ENCODE measurements at regions not wholly inside any gene's neighbourhood (a gene's known extent, or its start where the extent isn't known, plus 50 kb on each side); places are given as distances from the start of the nearest gene placed in this dataset.

DNA sequence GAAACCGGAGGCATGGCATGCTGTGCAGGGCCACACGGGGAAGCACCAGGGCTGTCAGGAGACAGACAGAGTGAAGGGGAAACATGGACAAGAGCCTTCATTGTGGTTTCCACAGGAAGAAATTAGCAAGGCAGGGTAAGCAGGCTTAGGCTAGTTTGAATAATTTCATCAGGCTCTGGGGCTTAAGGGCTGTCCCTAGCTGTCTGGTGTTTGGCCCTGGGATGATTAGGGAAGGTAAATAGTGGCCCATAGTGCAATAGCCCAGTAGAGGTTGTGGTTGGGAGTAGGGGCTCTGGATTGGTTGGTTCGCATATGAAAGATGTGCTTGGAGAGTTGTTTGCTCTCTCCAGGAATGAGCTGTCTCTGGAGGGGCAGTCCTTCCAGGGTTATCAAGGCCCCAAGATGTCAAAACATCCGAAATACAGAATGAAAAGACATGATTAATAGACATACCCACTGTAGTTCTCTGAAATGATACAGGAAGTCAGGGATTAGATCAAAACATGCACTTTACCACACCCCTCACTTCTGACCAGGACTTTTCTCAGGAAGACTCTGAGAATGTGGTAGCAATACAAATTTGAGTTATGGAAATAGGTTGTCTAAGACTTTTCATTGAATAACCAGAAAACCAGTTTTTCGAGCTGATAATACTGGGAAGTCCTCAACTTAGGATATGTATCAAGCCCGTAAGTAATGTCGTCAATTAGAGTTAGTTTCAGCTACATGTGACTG lies 224.9 kb upstream of the NFE2L3 start:
- CTCF ChIA-PET, result interaction anchor here (1.0 kb wide), 1 partner anchor 20 kb away, joined by 3 read pairs; no protein-coding TSS in a partner anchor

More for the DNA sequence above, 224.9 kb upstream of the NFE2L3 start:
- Histone ChIP-seq H3K27ac (ENCODE audit: insufficient read depth, low read depth, low read length) (no peak overlapping the region), H3K4me1 (ENCODE audit: control insufficient read depth, extremely low read depth, insufficient read depth, low read length) (no peaks in the 10 kb centered on the region), H3K27me3 (ENCODE audit: control insufficient read depth in 2 of 2, insufficient read depth in 2 of 2, low read length in 2 of 2) (peaks cover 0 to 2% of the 10 kb centered on the region in 2 experiments), H4K20me1 (replicated peaks; ENCODE audit: control insufficient read depth, extremely low read depth, insufficient read depth, low read length) (no peaks in the 10 kb centered on the region), H3K4me2 (ENCODE audit: insufficient read depth, low read length) (no peak overlapping the region), H2AFZ (ENCODE audit: low read depth, low read length) (no peak overlapping the region), H3K79me2 (ENCODE audit: control insufficient read depth, insufficient read depth, low read length) (no peaks in the 10 kb centered on the region), H3K4me3 (replicated peaks in 1 of 3; ENCODE audit: insufficient read depth in 1 of 3, low read depth in 1 of 3, low read length in 3 of 3) (no peak overlapping the region), H3K9ac (replicated peaks; ENCODE audit: extremely low read depth, insufficient read depth, low read length) (no peak overlapping the region), H3K9me3 (replicated peaks; ENCODE audit: control insufficient read depth, insufficient read depth, low read length) (no peaks in the 10 kb centered on the region), H3K9me1 (replicated peaks; ENCODE audit: control insufficient read depth, extremely low read depth, insufficient read depth, low read length) (no peaks in the 10 kb centered on the region), H3K36me3 (ENCODE audit: control insufficient read depth in 2 of 2, extremely low read depth in 1 of 2, insufficient read depth in 2 of 2, low read length in 2 of 2) (no peaks in the 10 kb centered on the region)
- POLR2A ChIA-PET, result no interaction called here
- intact Hi-C loops (cut with micrococcal nuclease), result no loop called here
- no TSS peak for BruUV-seq (replicated peaks)
- TF ChIP-seq GATA2 (IDR thresholded peaks at IDR 0.05; ENCODE audit: insufficient read depth, insufficient read length, low read depth, low read length) (no peak), FOS (IDR thresholded peaks at IDR 0.05; ENCODE audit: borderline replicate concordance, insufficient read depth, low read length) (no peak), EZH2 (IDR thresholded peaks at IDR 0.05; ENCODE audit: borderline replicate concordance, low read depth, low read length, severe bottlenecking) (no peak), MYC (IDR thresholded peaks at IDR 0.05; ENCODE audit: low read depth, low read length) (no peak), JUN (IDR thresholded peaks at IDR 0.05; ENCODE audit: borderline replicate concordance, insufficient read depth, insufficient read length, low read depth) (no peak), POLR2AphosphoS5 (IDR thresholded peaks at IDR 0.05; ENCODE audit: insufficient read depth, low read depth, low read length) (no peak), POLR2A (IDR thresholded peaks at IDR 0.05; ENCODE audit: low read depth, low read length) (no peak)
- TF ChIP-seq, protein P1, sequence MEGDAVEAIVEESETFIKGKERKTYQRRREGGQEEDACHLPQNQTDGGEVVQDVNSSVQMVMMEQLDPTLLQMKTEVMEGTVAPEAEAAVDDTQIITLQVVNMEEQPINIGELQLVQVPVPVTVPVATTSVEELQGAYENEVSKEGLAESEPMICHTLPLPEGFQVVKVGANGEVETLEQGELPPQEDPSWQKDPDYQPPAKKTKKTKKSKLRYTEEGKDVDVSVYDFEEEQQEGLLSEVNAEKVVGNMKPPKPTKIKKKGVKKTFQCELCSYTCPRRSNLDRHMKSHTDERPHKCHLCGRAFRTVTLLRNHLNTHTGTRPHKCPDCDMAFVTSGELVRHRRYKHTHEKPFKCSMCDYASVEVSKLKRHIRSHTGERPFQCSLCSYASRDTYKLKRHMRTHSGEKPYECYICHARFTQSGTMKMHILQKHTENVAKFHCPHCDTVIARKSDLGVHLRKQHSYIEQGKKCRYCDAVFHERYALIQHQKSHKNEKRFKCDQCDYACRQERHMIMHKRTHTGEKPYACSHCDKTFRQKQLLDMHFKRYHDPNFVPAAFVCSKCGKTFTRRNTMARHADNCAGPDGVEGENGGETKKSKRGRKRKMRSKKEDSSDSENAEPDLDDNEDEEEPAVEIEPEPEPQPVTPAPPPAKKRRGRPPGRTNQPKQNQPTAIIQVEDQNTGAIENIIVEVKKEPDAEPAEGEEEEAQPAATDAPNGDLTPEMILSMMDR (IDR thresholded peaks at IDR 0.05; ENCODE audit: extremely low read depth in 1 of 2, insufficient read depth in 1 of 2, low read depth in 1 of 2, low read length in 2 of 2), result no peak
- TF ChIP-seq, protein P2, sequence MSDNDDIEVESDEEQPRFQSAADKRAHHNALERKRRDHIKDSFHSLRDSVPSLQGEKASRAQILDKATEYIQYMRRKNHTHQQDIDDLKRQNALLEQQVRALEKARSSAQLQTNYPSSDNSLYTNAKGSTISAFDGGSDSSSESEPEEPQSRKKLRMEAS (IDR thresholded peaks at IDR 0.05; ENCODE audit: insufficient read depth, insufficient read length), result no peak
- dilution Hi-C loops (cut with MboI; ENCODE audit: extremely low pct_ligation_motif_present, low sequenced_read_pairs), result no loop called here
- no peak for FAIRE-seq
- DNase-seq (ENCODE audit: low read depth, low spot score), result no peak
